ENCODE measurements at regions not wholly inside any gene's neighbourhood (a gene's known extent, or its start where the extent isn't known, plus 50 kb on each side); places are given as distances from the start of the nearest gene placed in this dataset.

GRCh38 chr2:219752726-219753125 lies 125.3 kb downstream of the SLC4A3 start:
- H3K27ac ChIP-seq: no peak overlapping the region
- no peaks in the 10 kb centered on the region for H3K9me3 ChIP-seq
- no peaks in the 10 kb centered on the region for H3K36me3 ChIP-seq
- no peaks in the 10 kb centered on the region for H3K4me1 ChIP-seq
- H3K27me3 ChIP-seq: no peaks in the 10 kb centered on the region
- intact Hi-C loops (cut with DNase I): no loop called here
- ATAC-seq (no peak), FAIRE-seq (no peak), DNase-seq (no peak)
- WGBS, 2 donors: 59 to 62% methylated on average over 2 of the region's 2 CpGs
- TF ChIP-seq CTCF (IDR thresholded peaks at IDR 0.05): no peak
- no peak overlapping the region for H3K4me3 ChIP-seq

- intact Hi-C loops (cut with DNase I): no loop called here
- TF ChIP-seq CTCF (IDR thresholded peaks at IDR 0.05): no peak
- no peak for DNase-seq
- Histone ChIP-seq H3K27ac (no peak overlapping the region), H3K36me3 (no peaks in the 10 kb centered on the region), H3K4me1 (no peaks in the 10 kb centered on the region), H3K27me3 (no peaks in the 10 kb centered on the region), H3K4me3 (no peak overlapping the region), H3K9me3 (no peaks in the 10 kb centered on the region)
- no peak for FAIRE-seq
- 28 to 34% methylated on average over 3 of the region's 3 CpGs for WGBS, 2 donors
- no peak for ATAC-seq
Observed at GRCh38 chr2:219758907-219759680, 131.7 kb downstream of the SLC4A3 start.

- H3K36me3 ChIP-seq: no peaks in the 10 kb centered on the region
- H3K27ac ChIP-seq: no peak overlapping the region
- FAIRE-seq (no peak), DNase-seq (no peak), ATAC-seq (no peak)
- 59% methylated on average over 3 of the region's 3 CpGs for WGBS, 2 donors
- intact Hi-C loops (cut with DNase I): no loop called here
- no peaks in the 10 kb centered on the region for H3K27me3 ChIP-seq
- TF ChIP-seq CTCF (IDR thresholded peaks at IDR 0.05): no peak
- H3K4me3 ChIP-seq: no peak overlapping the region
- H3K4me1 ChIP-seq: no peaks in the 10 kb centered on the region
- no peaks in the 10 kb centered on the region for H3K9me3 ChIP-seq
Observed at GRCh38 chr2:219759801-219760200, 132.4 kb downstream of the SLC4A3 start.

- Histone ChIP-seq H3K27me3 (peaks cover 0 to 25% (median 0%) of the 10 kb centered on the region in 4 donors), H3K9me3 (no peaks in the 10 kb centered on the region), H3K36me3 (no peaks in the 10 kb centered on the region), H3K4me3 (no peak overlapping the region), H3K27ac (no peak overlapping the region), H3K4me1 (no peaks in the 10 kb centered on the region)
- DNase-seq (no peak), ATAC-seq (no peak), FAIRE-seq (no peak)
- intact Hi-C loops (cut with DNase I): no loop called here
- WGBS, 2 donors: 62 to 64% methylated on average over 5 of the region's 5 CpGs
- no peak for TF ChIP-seq CTCF (IDR thresholded peaks at IDR 0.05)
Observed at GRCh38 chr2:219765231-219765911, 137.9 kb downstream of the SLC4A3 start.

- Histone ChIP-seq H3K36me3 (no peaks in the 10 kb centered on the region), H3K4me3 (no peak overlapping the region), H3K27me3 (peaks cover 0 to 25% (median 0%) of the 10 kb centered on the region in 4 donors), H3K4me1 (peaks cover 0 to under 1% (median 0%) of the 10 kb centered on the region in 3 donors), H3K9me3 (no peaks in the 10 kb centered on the region), H3K27ac (no peak overlapping the region)
- intact Hi-C loops (cut with DNase I): no loop called here
- WGBS, 2 donors: 85 to 92% methylated on average over 5 of the region's 5 CpGs
- TF ChIP-seq CTCF (IDR thresholded peaks at IDR 0.05): no peak
- DNase-seq (no peak), FAIRE-seq (no peak), ATAC-seq (no peak)
Observed at GRCh38 chr2:219766658-219767057, 139.2 kb downstream of the SLC4A3 start.

Data from pancreas (tissue), 10 donors.